Tibial nerve (tissue), 4 donors: ENCODE measurements at regions not wholly inside any gene's neighbourhood (a gene's known extent, or its start where the extent isn't known, plus 50 kb on each side); places are given as distances from the start of the nearest gene placed in this dataset.

Experiments
- DNase-seq, 2 donors: peaks; one replicate each; pipeline ENCODE4 v3.0.0-alpha.2; 2019; ENCODE audit warnings: low spot score in 2 of 2
- H3K27ac ChIP-seq, 4 donors: fragments of 200-600 bp; sonication (generic) in 3 of 4; one replicate each; pipeline ENCODE4 v1.5.1; 2017 to 2019; ENCODE audit warnings: mild to moderate bottlenecking in 1 of 4
- H3K27me3 ChIP-seq, 2 donors: fragments of 200-600 bp; sonication (generic) in 1 of 2; one replicate each; pipeline versions ENCODE4 v1.5.1 to v1.6.0; 2017 to 2019
- H3K36me3 ChIP-seq, 3 donors: fragments of 200-600 bp; sonication (generic); one replicate each; pipeline ENCODE4 v1.5.1; 2018 to 2019
- H3K4me1 ChIP-seq, 4 donors: fragments of 200-600 bp; sonication (generic) in 3 of 4; one replicate each; pipeline ENCODE4 v1.5.1; 2017 to 2019
- H3K4me3 ChIP-seq, 4 donors: fragments of 200-600 bp; sonication (generic) in 3 of 4; one replicate each; pipeline ENCODE4 v1.5.1; 2017 to 2019; ENCODE audit warnings: mild to moderate bottlenecking in 1 of 4, moderate library complexity in 1 of 4
- H3K9me3 ChIP-seq, 4 donors: fragments of 200-600 bp; sonication (generic) in 3 of 4; one replicate each; pipeline ENCODE4 v1.5.1; 2017 to 2019
- EP300 ChIP-seq, 2 donors: sonication (generic); formaldehyde crosslinking; IDR thresholded peaks; one replicate each; pipeline ENCODE4 v1.6.1; 2017; ENCODE audit warnings: antibody characterized with exemption in 2 of 2, mild to moderate bottlenecking in 1 of 2
- POLR2A ChIP-seq, 2 donors: fragments of 450-650 bp; IDR thresholded peaks; one replicate each; pipeline ENCODE4 v1.6.1; 2017; ENCODE audit warnings: antibody characterized with exemption in 2 of 2, mild to moderate bottlenecking in 2 of 2, moderate library complexity in 2 of 2
- WGBS, 2 donors: methylation state at CpG; one replicate each; pipeline ENCODE4 v1.1.5; 2018; 5-methylcytosine and 5-hydroxymethylcytosine counted together
- TF ChIP-seq, protein P1 (sequence below), 5 experiments: fragments of 200-600 bp in 3 of 5; fragments of 450-650 bp in 2 of 5; sonication (generic) in 3 of 5; IDR thresholded peaks; one replicate each; pipeline ENCODE4 v1.5.1; 2016 to 2019; ENCODE audit warnings: antibody characterized with exemption in 5 of 5, mild to moderate bottlenecking in 3 of 5, moderate library complexity in 2 of 5

DNA sequence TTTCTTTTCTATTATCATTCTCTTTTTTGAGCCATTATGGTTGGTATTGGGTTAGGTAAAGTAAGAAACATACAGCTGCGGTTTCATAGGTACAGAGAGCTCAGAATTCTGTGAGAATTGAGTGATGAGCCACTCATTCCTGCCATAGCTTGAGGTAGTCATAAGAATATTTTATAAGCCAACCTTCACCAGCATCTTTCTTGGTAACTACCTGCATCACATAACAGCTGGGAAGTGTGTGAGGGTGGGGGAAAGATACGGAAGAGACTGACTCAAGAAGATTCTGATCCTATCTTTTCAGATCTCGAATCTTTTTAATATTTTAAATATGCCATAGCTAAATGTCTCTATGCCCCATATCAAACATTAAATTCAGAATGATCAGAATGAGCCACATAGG lies 313.8 kb upstream of the DDX18 start:
- TF ChIP-seq POLR2A (IDR thresholded peaks at IDR 0.05): no peak
- no peak for TF ChIP-seq EP300 (IDR thresholded peaks at IDR 0.05)
- TF ChIP-seq, protein P1, sequence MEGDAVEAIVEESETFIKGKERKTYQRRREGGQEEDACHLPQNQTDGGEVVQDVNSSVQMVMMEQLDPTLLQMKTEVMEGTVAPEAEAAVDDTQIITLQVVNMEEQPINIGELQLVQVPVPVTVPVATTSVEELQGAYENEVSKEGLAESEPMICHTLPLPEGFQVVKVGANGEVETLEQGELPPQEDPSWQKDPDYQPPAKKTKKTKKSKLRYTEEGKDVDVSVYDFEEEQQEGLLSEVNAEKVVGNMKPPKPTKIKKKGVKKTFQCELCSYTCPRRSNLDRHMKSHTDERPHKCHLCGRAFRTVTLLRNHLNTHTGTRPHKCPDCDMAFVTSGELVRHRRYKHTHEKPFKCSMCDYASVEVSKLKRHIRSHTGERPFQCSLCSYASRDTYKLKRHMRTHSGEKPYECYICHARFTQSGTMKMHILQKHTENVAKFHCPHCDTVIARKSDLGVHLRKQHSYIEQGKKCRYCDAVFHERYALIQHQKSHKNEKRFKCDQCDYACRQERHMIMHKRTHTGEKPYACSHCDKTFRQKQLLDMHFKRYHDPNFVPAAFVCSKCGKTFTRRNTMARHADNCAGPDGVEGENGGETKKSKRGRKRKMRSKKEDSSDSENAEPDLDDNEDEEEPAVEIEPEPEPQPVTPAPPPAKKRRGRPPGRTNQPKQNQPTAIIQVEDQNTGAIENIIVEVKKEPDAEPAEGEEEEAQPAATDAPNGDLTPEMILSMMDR (IDR thresholded peaks at IDR 0.05): no peak
- no peak for DNase-seq
- H3K4me1 ChIP-seq: no peaks in the 10 kb centered on the region
- WGBS, 2 donors: 84 to 87% methylated on average over 3 of the region's 3 CpGs
- H3K36me3 ChIP-seq: no peaks in the 10 kb centered on the region
- peaks cover 0 to 3% (median 0%) of the 10 kb centered on the region in 4 donors for H3K9me3 ChIP-seq
- H3K4me3 ChIP-seq: no peak overlapping the region
- H3K27me3 ChIP-seq: no peaks in the 10 kb centered on the region
- H3K27ac ChIP-seq: no peak overlapping the region

DNA sequence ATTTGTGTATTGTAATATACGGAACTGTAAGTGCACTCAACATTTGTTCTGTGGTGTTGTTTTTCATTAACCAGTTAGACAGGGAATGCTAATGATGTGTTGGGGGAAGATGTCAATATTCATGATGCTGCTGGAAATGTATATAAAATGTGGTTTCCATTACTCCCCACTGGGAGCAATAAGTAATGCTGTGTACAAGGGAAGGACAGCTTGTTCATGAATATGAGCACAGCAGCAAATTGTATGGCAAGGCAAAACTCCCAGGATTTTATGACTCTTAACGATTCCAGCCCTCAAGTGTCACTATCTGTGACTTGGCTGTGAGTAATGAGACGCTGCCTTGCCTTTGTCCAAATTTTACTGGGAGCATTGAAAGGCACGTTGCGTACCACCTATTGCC lies 312.4 kb upstream of the DDX18 start:
- 31 to 38% methylated on average over 5 of the region's 5 CpGs for WGBS, 2 donors
- Histone ChIP-seq H3K4me3 (no peak overlapping the region), H3K27me3 (no peaks in the 10 kb centered on the region), H3K36me3 (no peaks in the 10 kb centered on the region), H3K4me1 (no peaks in the 10 kb centered on the region), H3K27ac (no peak overlapping the region), H3K9me3 (peaks cover 0 to 3% (median 0%) of the 10 kb centered on the region in 4 donors)
- no peak for TF ChIP-seq EP300 (IDR thresholded peaks at IDR 0.05)
- no peak for TF ChIP-seq POLR2A (IDR thresholded peaks at IDR 0.05)
- TF ChIP-seq, protein P1 (IDR thresholded peaks at IDR 0.05): no peak
- DNase-seq: no peak

DNA sequence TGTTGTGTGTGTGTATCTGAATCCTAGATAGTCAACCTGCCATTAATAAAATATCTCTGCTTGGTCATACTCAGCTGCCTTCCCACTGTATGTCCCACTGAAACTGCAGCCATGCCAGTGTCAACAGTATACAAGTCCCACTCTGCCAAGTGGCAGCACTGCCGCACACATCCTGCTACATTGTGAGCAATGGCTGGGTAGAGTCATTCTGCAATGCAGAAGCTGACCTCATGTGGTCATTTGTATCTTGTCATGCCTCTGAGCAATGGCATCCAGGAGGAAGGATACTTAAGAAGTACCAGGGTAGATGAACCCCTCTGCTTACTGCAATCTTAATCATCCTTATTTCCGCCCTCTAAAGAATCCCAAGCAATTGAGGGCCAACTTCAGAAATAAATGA lies 302.2 kb upstream of the DDX18 start:
- H3K27me3 ChIP-seq: no peaks in the 10 kb centered on the region
- no peaks in the 10 kb centered on the region for H3K4me1 ChIP-seq
- H3K27ac ChIP-seq: no peak overlapping the region
- TF ChIP-seq EP300 (IDR thresholded peaks at IDR 0.05) (no peak), POLR2A (IDR thresholded peaks at IDR 0.05) (no peak)
- TF ChIP-seq, protein P1 (IDR thresholded peaks at IDR 0.05): no peak
- no peak overlapping the region for H3K4me3 ChIP-seq
- no peaks in the 10 kb centered on the region for H3K36me3 ChIP-seq
- 71 to 76% methylated on average over 2 of the region's 2 CpGs for WGBS, 2 donors
- DNase-seq: no peak
- H3K9me3 ChIP-seq: no peaks in the 10 kb centered on the region

GRCh38 chr2:117514371-117514770 lies 300.1 kb upstream of the DDX18 start:
- no peak for DNase-seq
- H3K4me1 ChIP-seq: no peaks in the 10 kb centered on the region
- H3K27me3 ChIP-seq: no peaks in the 10 kb centered on the region
- TF ChIP-seq POLR2A (IDR thresholded peaks at IDR 0.05) (no peak), EP300 (IDR thresholded peaks at IDR 0.05) (no peak)
- TF ChIP-seq, protein P1 (IDR thresholded peaks at IDR 0.05): no peak
- 51 to 76% methylated on average over 1 of the region's 1 CpG for WGBS, 2 donors
- H3K27ac ChIP-seq: no peak overlapping the region
- H3K9me3 ChIP-seq: no peaks in the 10 kb centered on the region
- no peaks in the 10 kb centered on the region for H3K36me3 ChIP-seq
- H3K4me3 ChIP-seq: no peak overlapping the region

DNA sequence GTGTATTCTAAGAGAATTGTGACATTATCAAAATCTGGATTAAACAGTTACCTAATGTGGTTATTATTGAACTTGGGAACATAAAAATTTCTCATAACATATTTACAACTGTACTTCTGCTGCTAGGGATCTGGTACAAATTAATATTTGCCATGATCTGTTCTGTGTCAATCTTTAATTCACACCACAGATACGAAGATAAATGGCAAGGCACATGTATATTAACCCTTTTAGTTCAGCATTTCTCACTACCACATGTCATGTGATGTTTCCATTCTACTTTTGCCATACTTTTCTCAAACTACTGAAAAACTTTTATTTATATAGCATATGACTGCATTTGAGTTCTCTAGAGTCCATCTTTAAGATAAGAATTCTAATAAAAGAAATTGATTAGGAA lies 295.3 kb upstream of the DDX18 start:
- H3K27ac ChIP-seq: no peak overlapping the region
- H3K36me3 ChIP-seq: no peaks in the 10 kb centered on the region
- no peaks in the 10 kb centered on the region for H3K27me3 ChIP-seq
- H3K9me3 ChIP-seq: no peaks in the 10 kb centered on the region
- H3K4me3 ChIP-seq: no peak overlapping the region
- TF ChIP-seq EP300 (IDR thresholded peaks at IDR 0.05): no peak
- TF ChIP-seq POLR2A (IDR thresholded peaks at IDR 0.05): no peak
- TF ChIP-seq, protein P1 (IDR thresholded peaks at IDR 0.05): no peak
- 9 to 16% methylated on average over 1 of the region's 1 CpG for WGBS, 2 donors
- no peaks in the 10 kb centered on the region for H3K4me1 ChIP-seq
- DNase-seq: no peak
